ENCODE measurements at regions not wholly inside any gene's neighbourhood (a gene's known extent, or its start where the extent isn't known, plus 50 kb on each side); places are given as distances from the start of the nearest gene placed in this dataset.

DNA sequence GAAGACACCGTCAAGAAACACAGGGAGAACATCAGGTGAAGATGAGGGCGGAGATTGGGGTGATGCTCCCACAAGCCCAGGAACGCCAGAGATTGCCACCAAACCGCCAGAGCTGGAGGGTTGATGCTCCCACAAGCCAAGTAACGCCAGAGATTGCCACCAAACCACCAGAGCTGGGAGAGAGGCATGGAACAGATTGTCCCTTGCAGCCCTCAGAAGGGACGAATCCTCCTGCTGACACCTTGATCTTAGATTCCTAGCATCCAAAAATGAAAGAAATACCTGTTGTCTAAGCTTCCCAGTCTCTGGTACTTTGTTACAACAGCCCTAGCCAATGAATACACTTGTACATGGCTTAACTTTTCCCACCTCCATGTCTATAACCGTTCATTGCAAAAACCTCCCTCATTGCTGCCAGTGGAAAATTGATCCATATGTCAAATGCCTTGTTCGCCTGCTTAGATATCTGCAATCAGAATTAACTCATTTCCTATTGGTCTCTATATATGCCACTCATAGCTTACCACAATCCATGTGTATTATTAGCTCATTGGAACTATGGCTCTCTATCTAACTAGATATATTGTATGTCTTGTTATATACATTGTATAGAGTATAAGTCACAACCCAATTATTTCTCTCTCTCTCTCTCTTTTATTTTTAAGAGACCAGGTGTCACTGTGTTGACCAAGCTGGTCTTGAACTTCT is 127.4 kb downstream of the ADSS2 start:
- no peak overlapping the region for H3K4me3 ChIP-seq
- peak overlapping the region in 1 of 4 donors; percentile 39 for H3K27ac ChIP-seq (replicated peaks in 1 of 4)
- no peaks in the 10 kb centered on the region for H3K27me3 ChIP-seq
- H3K4me1 ChIP-seq, result peaks cover 6 to 32% (median 17%) of the 10 kb centered on the region in 4 donors
- WGBS, result 93% methylated on average over 8 of the region's 8 CpGs
- no peak for DNase-seq (ENCODE audit: extremely low spot score)
- intact Hi-C loops (cut with DNase I), result no loop called here
- no peaks in the 10 kb centered on the region for H3K9me3 ChIP-seq
- no peaks in the 10 kb centered on the region for H3K36me3 ChIP-seq
- TF ChIP-seq EP300 (IDR thresholded peaks at IDR 0.05) (no peak), POLR2A (IDR thresholded peaks at IDR 0.05; ENCODE audit: low read depth) (no peak), POLR2AphosphoS5 (IDR thresholded peaks at IDR 0.05) (no peak)
- TF ChIP-seq, protein P1, sequence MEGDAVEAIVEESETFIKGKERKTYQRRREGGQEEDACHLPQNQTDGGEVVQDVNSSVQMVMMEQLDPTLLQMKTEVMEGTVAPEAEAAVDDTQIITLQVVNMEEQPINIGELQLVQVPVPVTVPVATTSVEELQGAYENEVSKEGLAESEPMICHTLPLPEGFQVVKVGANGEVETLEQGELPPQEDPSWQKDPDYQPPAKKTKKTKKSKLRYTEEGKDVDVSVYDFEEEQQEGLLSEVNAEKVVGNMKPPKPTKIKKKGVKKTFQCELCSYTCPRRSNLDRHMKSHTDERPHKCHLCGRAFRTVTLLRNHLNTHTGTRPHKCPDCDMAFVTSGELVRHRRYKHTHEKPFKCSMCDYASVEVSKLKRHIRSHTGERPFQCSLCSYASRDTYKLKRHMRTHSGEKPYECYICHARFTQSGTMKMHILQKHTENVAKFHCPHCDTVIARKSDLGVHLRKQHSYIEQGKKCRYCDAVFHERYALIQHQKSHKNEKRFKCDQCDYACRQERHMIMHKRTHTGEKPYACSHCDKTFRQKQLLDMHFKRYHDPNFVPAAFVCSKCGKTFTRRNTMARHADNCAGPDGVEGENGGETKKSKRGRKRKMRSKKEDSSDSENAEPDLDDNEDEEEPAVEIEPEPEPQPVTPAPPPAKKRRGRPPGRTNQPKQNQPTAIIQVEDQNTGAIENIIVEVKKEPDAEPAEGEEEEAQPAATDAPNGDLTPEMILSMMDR (IDR thresholded peaks at IDR 0.05), result no peak

DNA sequence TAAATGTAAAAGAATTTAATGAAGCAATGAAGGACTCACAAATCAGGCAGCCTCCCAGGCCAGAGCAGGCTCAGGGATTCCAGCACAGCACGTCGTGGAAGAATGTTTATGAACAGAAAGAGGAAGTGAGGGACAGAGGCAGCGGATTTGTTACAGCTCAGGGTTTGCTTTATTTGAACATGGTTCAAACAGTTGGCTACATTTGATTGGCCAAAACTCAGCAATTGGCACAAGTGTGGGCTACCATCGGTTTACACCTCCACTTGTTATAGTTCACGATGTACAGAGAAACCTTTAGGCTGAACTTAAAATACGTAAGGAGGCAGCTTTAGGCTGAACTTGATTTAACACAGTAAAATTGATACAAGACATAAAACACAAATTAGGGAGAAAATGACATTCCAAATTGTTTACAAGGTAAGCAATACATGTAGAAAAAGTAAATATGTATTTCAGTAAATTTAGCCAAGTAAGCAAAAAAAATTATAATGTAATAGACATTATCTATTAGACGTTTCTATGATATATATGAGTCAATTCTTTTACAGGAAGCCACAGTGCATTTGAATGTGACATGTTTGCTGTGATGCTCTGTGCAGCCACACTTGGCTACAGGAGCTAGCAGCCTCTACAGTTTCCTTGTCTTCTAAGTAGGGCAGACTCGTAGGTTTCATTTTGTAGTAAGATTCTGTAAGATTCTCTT is 126.5 kb downstream of the ADSS2 start:
- no peaks in the 10 kb centered on the region for H3K36me3 ChIP-seq
- intact Hi-C loops (cut with DNase I), result no loop called here
- H3K27me3 ChIP-seq, result no peaks in the 10 kb centered on the region
- no peak for DNase-seq (ENCODE audit: extremely low spot score)
- peak overlapping the region in 2 of 4 donors; percentile 14 to 39 for H3K27ac ChIP-seq (replicated peaks in 1 of 4)
- H3K4me3 ChIP-seq, result no peak overlapping the region
- H3K4me1 ChIP-seq, result peaks cover 6 to 32% (median 17%) of the 10 kb centered on the region in 4 donors
- 53% methylated on average over 8 of the region's 8 CpGs for WGBS
- no peaks in the 10 kb centered on the region for H3K9me3 ChIP-seq
- TF ChIP-seq POLR2AphosphoS5 (IDR thresholded peaks at IDR 0.05) (peak in 1 of 2 donors; percentile 8), EP300 (IDR thresholded peaks at IDR 0.05) (no peak)

DNA sequence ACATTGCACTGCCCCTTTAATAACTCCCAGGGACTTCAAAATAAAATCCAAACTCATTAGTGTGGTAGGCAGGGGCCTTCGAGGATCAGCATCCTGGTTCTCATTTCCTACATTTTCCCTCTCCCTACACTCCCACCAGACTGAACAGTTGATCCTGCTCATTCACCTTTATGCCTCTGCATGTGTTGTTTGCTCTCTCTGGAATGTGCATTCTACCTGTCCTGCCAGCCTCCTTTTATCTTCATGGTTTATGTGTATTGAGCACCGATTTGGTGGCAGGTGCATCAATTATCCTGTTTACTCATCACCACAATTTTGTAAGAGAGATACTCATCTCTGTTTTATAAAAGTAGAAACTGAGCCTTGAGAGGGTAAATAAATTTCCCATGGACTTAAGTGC is 125.0 kb downstream of the ADSS2 start:
- Histone ChIP-seq H3K27ac (replicated peaks in 1 of 4) (no peak overlapping the region), H3K9me3 (no peaks in the 10 kb centered on the region), H3K27me3 (no peaks in the 10 kb centered on the region), H3K36me3 (no peaks in the 10 kb centered on the region), H3K4me3 (no peak overlapping the region), H3K4me1 (peaks cover 6 to 32% (median 17%) of the 10 kb centered on the region in 4 donors)
- TF ChIP-seq, protein P1 (IDR thresholded peaks at IDR 0.05), result no peak
- TF ChIP-seq POLR2A (IDR thresholded peaks at IDR 0.05; ENCODE audit: low read depth) (no peak), POLR2AphosphoS5 (IDR thresholded peaks at IDR 0.05) (no peak), EP300 (IDR thresholded peaks at IDR 0.05) (no peak)
- 74% methylated on average over 2 of the region's 2 CpGs for WGBS
- DNase-seq (ENCODE audit: extremely low spot score), result no peak
- intact Hi-C loops (cut with DNase I), result no loop called here

DNA sequence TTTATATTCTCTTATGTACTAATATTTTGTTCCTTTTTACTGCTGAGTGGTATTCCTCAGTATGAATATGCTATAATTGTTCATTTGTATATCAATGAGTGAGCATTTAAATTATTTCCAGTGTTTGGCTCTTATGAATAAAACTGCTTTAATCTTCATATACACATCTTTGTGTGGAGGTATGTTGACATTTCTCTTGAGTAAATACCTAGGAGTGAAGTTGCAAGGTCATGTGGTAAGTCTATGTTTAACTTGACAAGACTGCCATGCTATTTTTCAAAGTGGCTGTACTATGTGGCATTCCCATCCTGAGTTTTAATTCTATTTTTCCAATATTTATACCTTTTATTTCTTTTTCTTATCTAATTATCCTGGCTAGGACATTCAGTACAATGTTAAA is 124.2 kb downstream of the ADSS2 start:
- Histone ChIP-seq H3K27me3 (no peaks in the 10 kb centered on the region), H3K4me1 (peaks cover 2 to 26% (median 15%) of the 10 kb centered on the region in 4 donors), H3K36me3 (no peaks in the 10 kb centered on the region), H3K9me3 (no peaks in the 10 kb centered on the region), H3K27ac (replicated peaks in 1 of 4) (no peak overlapping the region), H3K4me3 (no peak overlapping the region)
- no peak for TF ChIP-seq EP300 (IDR thresholded peaks at IDR 0.05)
- TF ChIP-seq, protein P1 (IDR thresholded peaks at IDR 0.05), result no peak
- DNase-seq (ENCODE audit: extremely low spot score), result no peak
- intact Hi-C loops (cut with DNase I), result no loop called here

DNA sequence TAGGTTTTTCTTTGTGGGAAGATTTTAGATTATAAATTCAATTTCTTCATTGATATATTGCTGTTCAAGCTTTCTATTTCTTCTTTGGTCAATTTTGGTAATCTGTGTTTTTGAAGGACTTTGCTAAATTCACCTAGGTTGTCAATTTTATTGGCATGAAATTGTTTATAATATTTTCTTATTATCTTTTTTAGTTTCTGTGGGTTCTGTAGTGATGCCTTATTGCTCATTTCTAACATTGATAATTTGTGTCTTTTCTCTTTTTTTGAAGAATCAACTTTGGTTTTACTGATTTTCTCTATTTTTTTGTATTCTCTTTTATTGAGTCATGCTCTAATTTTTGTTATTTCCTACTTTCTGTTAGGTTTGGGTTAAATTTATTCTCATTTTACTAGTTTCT is 123.2 kb downstream of the ADSS2 start:
- Histone ChIP-seq H3K4me3 (no peak overlapping the region), H3K27me3 (no peaks in the 10 kb centered on the region), H3K36me3 (no peaks in the 10 kb centered on the region), H3K9me3 (no peaks in the 10 kb centered on the region), H3K27ac (replicated peaks in 1 of 4) (no peak overlapping the region), H3K4me1 (peaks cover 0 to 16% (median 7%) of the 10 kb centered on the region in 4 donors)
- DNase-seq (ENCODE audit: extremely low spot score), result no peak
- TF ChIP-seq POLR2AphosphoS5 (IDR thresholded peaks at IDR 0.05) (no peak), EP300 (IDR thresholded peaks at IDR 0.05) (no peak), POLR2A (IDR thresholded peaks at IDR 0.05; ENCODE audit: low read depth) (no peak)
- TF ChIP-seq, protein P1 (IDR thresholded peaks at IDR 0.05), result no peak
- intact Hi-C loops (cut with DNase I), result no loop called here

Measured in esophagus muscularis mucosa (tissue), 4 donors.